ENCODE measurements at regions not wholly inside any gene's neighbourhood (a gene's known extent, or its start where the extent isn't known, plus 50 kb on each side); places are given as distances from the start of the nearest gene placed in this dataset.

DNA sequence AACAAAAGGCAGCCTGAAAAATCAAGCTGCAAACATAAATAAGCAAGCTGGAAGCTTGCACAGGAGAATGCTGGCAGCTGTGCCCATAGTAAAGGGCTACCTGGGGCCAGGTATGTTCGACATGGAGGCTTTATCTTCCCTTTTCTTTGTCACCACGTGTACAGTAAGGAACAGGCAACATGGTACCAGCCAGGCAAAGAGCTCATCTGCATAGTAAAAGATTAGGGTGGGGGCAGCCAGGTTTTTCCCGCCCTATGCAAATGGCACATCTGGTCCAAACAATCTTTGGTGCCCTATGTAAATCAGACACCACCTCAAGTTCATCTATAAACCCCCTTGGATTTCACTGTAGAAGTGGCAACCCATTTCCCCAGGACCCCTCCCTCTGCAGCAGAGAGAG, 625.1 kb downstream of the TYW1 start:
- no peak overlapping the region for H2AFZ ChIP-seq
- TF ChIP-seq EZH2 (IDR thresholded peaks at IDR 0.05; ENCODE audit: insufficient read depth, poor library complexity, severe bottlenecking) (no peak), EZH2phosphoT487 (IDR thresholded peaks at IDR 0.05; ENCODE audit: insufficient read depth, low read depth) (no peak)
- H3K27me3 ChIP-seq (replicated peaks; ENCODE audit: insufficient read depth), result no peaks in the 10 kb centered on the region; the same call in 1 of the 2 replicates
- no peaks in the 10 kb centered on the region for H3K4me1 ChIP-seq (ENCODE audit: insufficient read depth)
- in situ Hi-C loops (cut with MboI), result no loop called here
- H3K9me3 ChIP-seq (ENCODE audit: low read depth), result no peaks in the 10 kb centered on the region
- no peak for DNase-seq
- H3K36me3 ChIP-seq (ENCODE audit: low read depth), result no peaks in the 10 kb centered on the region
- 24 to 26% methylated on average over 3 of the region's 3 CpGs for WGBS, 2 experiments (ENCODE audit: low coverage in 1 of 2, low lambda C conversion rate in 2 of 2, missing lambda C conversion rate in 2 of 2)
- H4K20me1 ChIP-seq (ENCODE audit: insufficient read depth), result no peaks in the 10 kb centered on the region
- no peaks in the 10 kb centered on the region for H3K79me2 ChIP-seq (ENCODE audit: insufficient read depth)
- H3K4me2 ChIP-seq (ENCODE audit: unreplicated experiment), result no peak overlapping the region
- no peaks in the 10 kb centered on the region for H3K9me2 ChIP-seq (ENCODE audit: insufficient read depth)
- no peak overlapping the region for H3K4me3 ChIP-seq
- H3K27ac ChIP-seq, result no peak overlapping the region
- H3F3A ChIP-seq (ENCODE audit: insufficient read depth), result no peaks in the 10 kb centered on the region
- no peak overlapping the region for H3K9ac ChIP-seq

DNA sequence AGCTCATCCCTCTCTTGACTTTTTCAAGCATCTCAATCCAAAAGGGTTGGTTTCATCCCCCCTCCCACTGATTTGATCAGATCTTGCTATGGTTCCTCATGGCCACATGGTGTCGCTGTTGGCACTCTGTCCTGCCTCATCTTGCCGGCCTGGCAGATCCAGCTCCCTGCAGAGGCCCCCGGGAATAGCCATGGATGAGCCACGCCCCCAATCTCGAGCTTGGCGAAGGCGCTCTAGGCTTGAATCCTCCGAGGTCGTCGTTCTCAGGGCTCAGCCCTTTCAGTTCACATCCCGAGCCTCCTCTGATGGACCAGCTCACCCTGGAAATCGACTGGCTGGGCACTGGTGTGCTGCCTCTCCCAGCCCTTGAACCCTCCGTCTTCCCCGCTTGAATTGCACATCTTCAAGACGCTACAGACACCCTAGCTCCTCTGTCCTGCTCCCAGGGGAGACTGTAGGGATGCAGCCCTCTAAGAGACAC, 628.7 kb downstream of the TYW1 start:
- DNase-seq, result peak; percentile 80
- Histone ChIP-seq H3K4me2 (ENCODE audit: unreplicated experiment) (no peak overlapping the region), H3K79me2 (ENCODE audit: insufficient read depth) (no peaks in the 10 kb centered on the region), H3K9ac (no peak overlapping the region), H3F3A (ENCODE audit: insufficient read depth) (no peaks in the 10 kb centered on the region), H3K27me3 (replicated peaks; ENCODE audit: insufficient read depth) (no peaks in the 10 kb centered on the region), H3K36me3 (ENCODE audit: low read depth) (no peaks in the 10 kb centered on the region), H3K4me1 (ENCODE audit: insufficient read depth) (no peaks in the 10 kb centered on the region), H2AFZ (peak overlapping the region; percentile 69), H4K20me1 (ENCODE audit: insufficient read depth) (no peaks in the 10 kb centered on the region), H3K9me3 (ENCODE audit: low read depth) (no peaks in the 10 kb centered on the region), H3K9me2 (ENCODE audit: insufficient read depth) (no peaks in the 10 kb centered on the region), H3K4me3 (peak overlapping the region; percentile 59), H3K27ac (no peak overlapping the region)
- TF ChIP-seq EZH2phosphoT487 (IDR thresholded peaks at IDR 0.05; ENCODE audit: insufficient read depth, low read depth) (no peak), EZH2 (IDR thresholded peaks at IDR 0.05; ENCODE audit: insufficient read depth, poor library complexity, severe bottlenecking) (no peak)
- WGBS, 2 experiments (ENCODE audit: low coverage in 1 of 2, low lambda C conversion rate in 2 of 2, missing lambda C conversion rate in 2 of 2), result 7 to 8% methylated on average over 15 of the region's 15 CpGs
- in situ Hi-C loops (cut with MboI), result no loop called here

DNA sequence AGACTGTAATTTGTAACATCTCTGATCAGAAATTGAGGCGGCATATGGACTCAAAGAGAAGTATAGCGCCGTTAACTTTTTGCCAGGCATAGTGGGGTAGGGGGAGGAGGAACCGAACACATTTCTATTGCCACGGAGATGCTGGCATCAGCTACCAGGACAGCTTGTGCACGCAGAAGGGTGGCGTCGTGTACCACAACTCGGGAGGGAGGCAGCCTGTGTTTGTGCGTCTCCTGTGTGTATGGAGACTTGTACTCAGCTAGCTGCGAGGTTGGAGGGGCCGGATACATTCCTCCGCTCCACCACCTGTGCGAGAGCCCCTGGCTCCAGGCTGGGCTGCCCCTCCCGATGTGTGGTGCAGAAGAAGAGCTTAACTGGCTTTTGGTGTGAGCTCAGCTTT, 634.8 kb downstream of the TYW1 start:
- in situ Hi-C loops (cut with MboI), result no loop called here
- no peaks in the 10 kb centered on the region for H3F3A ChIP-seq (ENCODE audit: insufficient read depth)
- H3K36me3 ChIP-seq (ENCODE audit: low read depth), result no peaks in the 10 kb centered on the region
- no peaks in the 10 kb centered on the region for H4K20me1 ChIP-seq (ENCODE audit: insufficient read depth)
- H3K27ac ChIP-seq, result no peak overlapping the region
- TF ChIP-seq EZH2phosphoT487 (IDR thresholded peaks at IDR 0.05; ENCODE audit: insufficient read depth, low read depth), result no peak
- TF ChIP-seq EZH2 (IDR thresholded peaks at IDR 0.05; ENCODE audit: insufficient read depth, poor library complexity, severe bottlenecking), result no peak
- H3K9me3 ChIP-seq (ENCODE audit: low read depth), result no peaks in the 10 kb centered on the region
- H3K27me3 ChIP-seq (replicated peaks; ENCODE audit: insufficient read depth), result no peaks in the 10 kb centered on the region
- no peak for DNase-seq
- 1 to 3% methylated on average over 15 of the region's 15 CpGs for WGBS, 2 experiments (ENCODE audit: low coverage in 1 of 2, low lambda C conversion rate in 2 of 2, missing lambda C conversion rate in 2 of 2)
- H3K4me3 ChIP-seq, result no peak overlapping the region
- no peaks in the 10 kb centered on the region for H3K4me1 ChIP-seq (ENCODE audit: insufficient read depth)
- H3K4me2 ChIP-seq (ENCODE audit: unreplicated experiment), result no peak overlapping the region
- H3K79me2 ChIP-seq (ENCODE audit: insufficient read depth), result no peaks in the 10 kb centered on the region
- H2AFZ ChIP-seq, result no peak overlapping the region
- H3K9ac ChIP-seq, result no peak overlapping the region
- H3K9me2 ChIP-seq (ENCODE audit: insufficient read depth), result no peaks in the 10 kb centered on the region

DNA sequence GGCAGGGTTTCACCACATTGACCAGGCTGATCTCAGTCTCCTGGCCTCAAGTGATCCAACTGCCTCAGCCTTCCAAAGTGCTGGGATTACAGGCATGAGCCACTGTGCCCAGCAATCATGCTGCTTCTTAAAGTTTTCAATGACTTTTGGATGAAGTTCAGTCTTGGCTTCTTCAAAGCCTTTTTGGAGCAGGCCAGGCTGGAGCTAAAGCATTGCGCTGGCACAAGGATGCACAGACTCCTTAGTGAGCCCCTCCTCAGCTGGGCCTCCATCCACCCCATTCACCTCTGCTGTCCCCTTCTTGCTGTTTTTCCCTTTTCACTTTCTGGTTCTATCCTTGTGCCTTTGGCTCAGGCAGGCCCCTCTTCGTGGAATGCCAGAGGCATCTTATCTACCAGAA, 638.6 kb downstream of the TYW1 start:
- Histone ChIP-seq H3K36me3 (ENCODE audit: low read depth) (no peaks in the 10 kb centered on the region), H2AFZ (no peak overlapping the region), H3K9me2 (ENCODE audit: insufficient read depth) (no peaks in the 10 kb centered on the region), H3K27me3 (replicated peaks; ENCODE audit: insufficient read depth) (no peaks in the 10 kb centered on the region), H3K4me2 (ENCODE audit: unreplicated experiment) (no peak overlapping the region), H3K79me2 (ENCODE audit: insufficient read depth) (no peaks in the 10 kb centered on the region), H3K9ac (no peak overlapping the region), H3F3A (ENCODE audit: insufficient read depth) (no peaks in the 10 kb centered on the region), H3K27ac (no peak overlapping the region), H3K4me3 (no peak overlapping the region), H3K9me3 (ENCODE audit: low read depth) (no peaks in the 10 kb centered on the region), H3K4me1 (ENCODE audit: insufficient read depth) (no peaks in the 10 kb centered on the region), H4K20me1 (ENCODE audit: insufficient read depth) (no peaks in the 10 kb centered on the region)
- TF ChIP-seq EZH2 (IDR thresholded peaks at IDR 0.05; ENCODE audit: insufficient read depth, poor library complexity, severe bottlenecking) (no peak), EZH2phosphoT487 (IDR thresholded peaks at IDR 0.05; ENCODE audit: insufficient read depth, low read depth) (no peak)
- 29 to 47% methylated on average over 2 of the region's 2 CpGs for WGBS, 2 experiments (ENCODE audit: low coverage in 1 of 2, low lambda C conversion rate in 2 of 2, missing lambda C conversion rate in 2 of 2)
- no peak for DNase-seq
- in situ Hi-C loops (cut with MboI), result no loop called here

Measured in GM23248 (cell line).